ENCODE measurements at regions not wholly inside any gene's neighbourhood (a gene's known extent, or its start where the extent isn't known, plus 50 kb on each side); places are given as distances from the start of the nearest gene placed in this dataset.

- no peak overlapping the region for H3K4me3 ChIP-seq (ENCODE audit: control insufficient read depth in 1 of 2, extremely low read depth in 1 of 2, low read length in 1 of 2)
- Mint-ChIP-seq H3K4me3 (no peak overlapping the region), H3K27me3 (peaks cover 0 to 1% of the 10 kb centered on the region in 2 donors), H3K36me3 (no peaks in the 10 kb centered on the region), H3K27ac (no peak overlapping the region), H3K9me3 (no peaks in the 10 kb centered on the region), H3K4me1 (no peaks in the 10 kb centered on the region)
- no peaks in the 10 kb centered on the region for H3K27me3 ChIP-seq (replicated peaks in 1 of 2; ENCODE audit: control insufficient read depth in 2 of 2, extremely low read depth in 1 of 2, insufficient read depth in 2 of 2, low read length in 1 of 2)
- no peak overlapping the region for H3K27ac ChIP-seq (ENCODE audit: low read length)
- ATAC-seq (replicated peaks in 1 of 4) (no peak), DNase-seq (no peak)
- ChIA-PET CTCF (no interaction called here), POLR2A (no interaction called here)
- 75% methylated on average over 6 of the region's 8 CpGs for WGBS (ENCODE audit: insufficient coverage)
- H3K9me3 ChIP-seq = no peaks in the 10 kb centered on the region
- H3K4me1 ChIP-seq (ENCODE audit: control insufficient read depth in 1 of 2, extremely low read depth in 1 of 2, insufficient read depth in 2 of 2, low read length in 2 of 2) = no peaks in the 10 kb centered on the region
- H3K36me3 ChIP-seq (ENCODE audit: control insufficient read depth in 2 of 2, extremely low read depth in 1 of 2, insufficient read depth in 1 of 2, low read length in 1 of 2) = no peaks in the 10 kb centered on the region
These were observed 79.6 kb downstream of the RPS12 start for GRCh38 chr6:132893772-132894490.

- POLR2A ChIA-PET = no interaction called here
- no peak for ATAC-seq (replicated peaks in 1 of 4)
- Mint-ChIP-seq H3K4me1 (no peaks in the 10 kb centered on the region), H3K9me3 (no peaks in the 10 kb centered on the region), H3K36me3 (no peaks in the 10 kb centered on the region), H3K27me3 (peaks cover 1 to 5% of the 10 kb centered on the region in 2 donors), H3K27ac (no peak overlapping the region), H3K4me3 (no peak overlapping the region)
- H3K4me1 ChIP-seq (ENCODE audit: control insufficient read depth in 1 of 2, extremely low read depth in 1 of 2, insufficient read depth in 2 of 2, low read length in 2 of 2) = no peaks in the 10 kb centered on the region
- no CpG with 5 or more reads among the region's 4 CpGs for WGBS (ENCODE audit: insufficient coverage)
- no peaks in the 10 kb centered on the region for H3K27me3 ChIP-seq (replicated peaks in 1 of 2; ENCODE audit: control insufficient read depth in 2 of 2, extremely low read depth in 1 of 2, insufficient read depth in 2 of 2, low read length in 1 of 2)
- CTCF ChIA-PET = no interaction called here
- no peak overlapping the region for H3K27ac ChIP-seq (ENCODE audit: low read length)
- DNase-seq = no peak
- H3K9me3 ChIP-seq = no peaks in the 10 kb centered on the region
- H3K4me3 ChIP-seq (ENCODE audit: control insufficient read depth in 1 of 2, extremely low read depth in 1 of 2, low read length in 1 of 2) = no peak overlapping the region
- H3K36me3 ChIP-seq (ENCODE audit: control insufficient read depth in 2 of 2, extremely low read depth in 1 of 2, insufficient read depth in 1 of 2, low read length in 1 of 2) = no peaks in the 10 kb centered on the region
These were observed 84.0 kb downstream of the RPS12 start for GRCh38 chr6:132898376-132898775.

- Histone ChIP-seq H3K36me3 (ENCODE audit: control insufficient read depth in 2 of 2, extremely low read depth in 1 of 2, insufficient read depth in 1 of 2, low read length in 1 of 2) (no peaks in the 10 kb centered on the region), H3K27ac (ENCODE audit: low read length) (no peak overlapping the region), H3K4me1 (ENCODE audit: control insufficient read depth in 1 of 2, extremely low read depth in 1 of 2, insufficient read depth in 2 of 2, low read length in 2 of 2) (no peaks in the 10 kb centered on the region), H3K4me3 (ENCODE audit: control insufficient read depth in 1 of 2, extremely low read depth in 1 of 2, low read length in 1 of 2) (no peak overlapping the region), H3K27me3 (replicated peaks in 1 of 2; ENCODE audit: control insufficient read depth in 2 of 2, extremely low read depth in 1 of 2, insufficient read depth in 2 of 2, low read length in 1 of 2) (peaks cover 0 to 3% of the 10 kb centered on the region in 2 experiments), H3K9me3 (no peaks in the 10 kb centered on the region)
- Mint-ChIP-seq H3K9me3 (no peaks in the 10 kb centered on the region), H3K36me3 (no peaks in the 10 kb centered on the region), H3K4me3 (no peak overlapping the region), H3K4me1 (no peaks in the 10 kb centered on the region), H3K27me3 (peaks cover 3 to 5% of the 10 kb centered on the region in 2 donors), H3K27ac (no peak overlapping the region)
- no peak for DNase-seq
- ATAC-seq (replicated peaks in 1 of 4) = no peak
- 8% methylated on average over 1 of the region's 2 CpGs for WGBS (ENCODE audit: insufficient coverage)
- POLR2A ChIA-PET = no interaction called here
- CTCF ChIA-PET = no interaction called here
These were observed 86.5 kb downstream of the RPS12 start for GRCh38 chr6:132900849-132901248.

- ATAC-seq (replicated peaks in 1 of 4) (no peak), DNase-seq (no peak)
- H3K27me3 ChIP-seq (replicated peaks in 1 of 2; ENCODE audit: control insufficient read depth in 2 of 2, extremely low read depth in 1 of 2, insufficient read depth in 2 of 2, low read length in 1 of 2) = peaks cover 0 to 3% of the 10 kb centered on the region in 2 experiments
- no peak overlapping the region for H3K27ac Mint-ChIP-seq
- no peaks in the 10 kb centered on the region for H3K9me3 Mint-ChIP-seq
- H3K27me3 Mint-ChIP-seq = peaks cover 1 to 5% of the 10 kb centered on the region in 2 donors
- ChIA-PET POLR2A (no interaction called here), CTCF (no interaction called here)
- no peaks in the 10 kb centered on the region for H3K4me1 Mint-ChIP-seq
- H3K4me3 Mint-ChIP-seq = no peak overlapping the region
- no peak overlapping the region for H3K27ac ChIP-seq (ENCODE audit: low read length)
- no peaks in the 10 kb centered on the region for H3K36me3 Mint-ChIP-seq
- H3K4me3 ChIP-seq (ENCODE audit: control insufficient read depth in 1 of 2, extremely low read depth in 1 of 2, low read length in 1 of 2) = no peak overlapping the region
- WGBS (ENCODE audit: insufficient coverage) = no CpG with 5 or more reads among the region's 6 CpGs
- no peaks in the 10 kb centered on the region for H3K36me3 ChIP-seq (ENCODE audit: control insufficient read depth in 2 of 2, extremely low read depth in 1 of 2, insufficient read depth in 1 of 2, low read length in 1 of 2)
- no peaks in the 10 kb centered on the region for H3K9me3 ChIP-seq
- no peaks in the 10 kb centered on the region for H3K4me1 ChIP-seq (ENCODE audit: control insufficient read depth in 1 of 2, extremely low read depth in 1 of 2, insufficient read depth in 2 of 2, low read length in 2 of 2)
These were observed 88.5 kb downstream of the RPS12 start for GRCh38 chr6:132902901-132903300.

- Mint-ChIP-seq H3K27ac (no peak overlapping the region), H3K4me3 (no peak overlapping the region), H3K4me1 (no peaks in the 10 kb centered on the region), H3K9me3 (no peaks in the 10 kb centered on the region), H3K27me3 (peaks cover 1 to 4% of the 10 kb centered on the region in 2 donors), H3K36me3 (no peaks in the 10 kb centered on the region)
- Histone ChIP-seq H3K27ac (ENCODE audit: low read length) (no peak overlapping the region), H3K4me1 (ENCODE audit: control insufficient read depth in 1 of 2, extremely low read depth in 1 of 2, insufficient read depth in 2 of 2, low read length in 2 of 2) (no peaks in the 10 kb centered on the region), H3K27me3 (replicated peaks in 1 of 2; ENCODE audit: control insufficient read depth in 2 of 2, extremely low read depth in 1 of 2, insufficient read depth in 2 of 2, low read length in 1 of 2) (peaks cover 0 to 3% of the 10 kb centered on the region in 2 experiments), H3K4me3 (ENCODE audit: control insufficient read depth in 1 of 2, extremely low read depth in 1 of 2, low read length in 1 of 2) (no peak overlapping the region), H3K36me3 (ENCODE audit: control insufficient read depth in 2 of 2, extremely low read depth in 1 of 2, insufficient read depth in 1 of 2, low read length in 1 of 2) (no peaks in the 10 kb centered on the region), H3K9me3 (no peaks in the 10 kb centered on the region)
- POLR2A ChIA-PET = no interaction called here
- ATAC-seq (replicated peaks in 1 of 4) (no peak), DNase-seq (no peak)
- no CpG with 5 or more reads among the region's 1 CpG for WGBS (ENCODE audit: insufficient coverage)
- CTCF ChIA-PET = no interaction called here
These were observed 92.9 kb downstream of the RPS12 start for GRCh38 chr6:132907231-132907630.

- DNase-seq (no peak), ATAC-seq (replicated peaks in 1 of 4) (no peak)
These were observed 93.5 kb downstream of the RPS12 start for GRCh38 chr6:132907914-132908313.

GRCh38 chr6:132909742-132910141 is 95.4 kb downstream of the RPS12 start:
- no peak overlapping the region for H3K27ac Mint-ChIP-seq
- Histone ChIP-seq H3K4me3 (ENCODE audit: control insufficient read depth in 1 of 2, extremely low read depth in 1 of 2, low read length in 1 of 2) (no peak overlapping the region), H3K27me3 (replicated peaks in 1 of 2; ENCODE audit: control insufficient read depth in 2 of 2, extremely low read depth in 1 of 2, insufficient read depth in 2 of 2, low read length in 1 of 2) (peaks cover 0 to 4% of the 10 kb centered on the region in 2 experiments), H3K9me3 (no peaks in the 10 kb centered on the region), H3K27ac (ENCODE audit: low read length) (no peak overlapping the region), H3K4me1 (ENCODE audit: control insufficient read depth in 1 of 2, extremely low read depth in 1 of 2, insufficient read depth in 2 of 2, low read length in 2 of 2) (no peaks in the 10 kb centered on the region), H3K36me3 (ENCODE audit: control insufficient read depth in 2 of 2, extremely low read depth in 1 of 2, insufficient read depth in 1 of 2, low read length in 1 of 2) (no peaks in the 10 kb centered on the region)
- POLR2A ChIA-PET = no interaction called here
- DNase-seq (no peak), ATAC-seq (replicated peaks in 1 of 4) (no peak)
- no CpG with 5 or more reads among the region's 1 CpG for WGBS (ENCODE audit: insufficient coverage)
- CTCF ChIA-PET = no interaction called here
- H3K36me3 Mint-ChIP-seq = no peaks in the 10 kb centered on the region
- peaks cover 3 to 4% of the 10 kb centered on the region in 2 donors for H3K27me3 Mint-ChIP-seq
- H3K9me3 Mint-ChIP-seq = no peaks in the 10 kb centered on the region
- no peak overlapping the region for H3K4me3 Mint-ChIP-seq
- H3K4me1 Mint-ChIP-seq = no peaks in the 10 kb centered on the region

More at GRCh38 chr6:132907914-132908313, 93.5 kb downstream of the RPS12 start:
- Histone ChIP-seq H3K36me3 (ENCODE audit: control insufficient read depth in 2 of 2, extremely low read depth in 1 of 2, insufficient read depth in 1 of 2, low read length in 1 of 2) (no peaks in the 10 kb centered on the region), H3K4me3 (ENCODE audit: control insufficient read depth in 1 of 2, extremely low read depth in 1 of 2, low read length in 1 of 2) (no peak overlapping the region), H3K27ac (ENCODE audit: low read length) (no peak overlapping the region), H3K27me3 (replicated peaks in 1 of 2; ENCODE audit: control insufficient read depth in 2 of 2, extremely low read depth in 1 of 2, insufficient read depth in 2 of 2, low read length in 1 of 2) (peaks cover 0 to 3% of the 10 kb centered on the region in 2 experiments), H3K9me3 (no peaks in the 10 kb centered on the region), H3K4me1 (ENCODE audit: control insufficient read depth in 1 of 2, extremely low read depth in 1 of 2, insufficient read depth in 2 of 2, low read length in 2 of 2) (no peaks in the 10 kb centered on the region)
- Mint-ChIP-seq H3K27ac (no peak overlapping the region), H3K4me1 (no peaks in the 10 kb centered on the region), H3K27me3 (peaks cover 2 to 4% of the 10 kb centered on the region in 2 donors), H3K36me3 (no peaks in the 10 kb centered on the region), H3K4me3 (no peak overlapping the region), H3K9me3 (no peaks in the 10 kb centered on the region)
- CTCF ChIA-PET = no interaction called here
- POLR2A ChIA-PET = no interaction called here
- WGBS (ENCODE audit: insufficient coverage) = no CpG with 5 or more reads among the region's 7 CpGs

Data from T-cell (primary cell).